ENCODE measurements at regions not wholly inside any gene's neighbourhood (a gene's known extent, or its start where the extent isn't known, plus 50 kb on each side); places are given as distances from the start of the nearest gene placed in this dataset.

DNA sequence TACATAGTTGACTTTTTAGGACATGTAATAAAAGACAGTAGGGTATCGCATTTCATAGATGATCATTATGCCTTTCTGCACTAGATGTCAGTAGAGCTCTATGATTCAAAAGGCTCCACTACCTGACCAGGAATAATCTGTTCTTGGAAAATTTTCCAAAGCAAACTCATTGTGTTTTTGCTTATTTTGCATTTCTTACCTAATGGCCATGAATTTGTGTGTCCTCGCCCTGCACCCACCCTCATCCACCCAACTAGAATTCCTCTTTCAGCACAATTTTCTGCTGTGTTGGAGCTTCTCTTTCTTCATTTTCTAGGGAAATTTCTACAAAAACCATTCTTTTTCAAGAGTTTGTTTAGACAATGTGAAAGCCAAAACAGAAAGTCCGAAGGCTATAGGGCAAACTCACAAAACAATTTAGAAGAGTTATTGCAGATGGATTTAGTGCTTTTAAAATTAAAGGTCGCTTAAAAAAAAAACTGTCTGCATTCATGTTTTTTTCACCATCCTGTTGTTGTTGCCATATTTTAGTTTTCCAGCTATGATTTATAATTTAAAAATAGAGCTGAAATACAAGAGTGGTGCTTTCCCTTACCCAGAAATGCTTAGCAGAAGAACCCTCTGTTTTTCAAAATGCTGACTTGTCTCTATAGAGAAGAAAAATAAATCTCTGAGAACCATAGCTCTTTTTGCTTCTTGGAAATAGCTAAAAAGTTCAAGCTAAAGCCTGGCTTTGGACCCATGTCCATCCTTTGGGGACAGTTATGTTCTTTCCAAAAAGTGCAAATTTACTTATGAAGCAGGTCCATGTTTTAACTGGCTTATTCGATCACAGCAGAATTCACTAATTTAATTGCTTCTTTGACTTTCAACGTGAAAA is 183.7 kb downstream of the SPATA18 start:
- DNase-seq: no peak

DNA sequence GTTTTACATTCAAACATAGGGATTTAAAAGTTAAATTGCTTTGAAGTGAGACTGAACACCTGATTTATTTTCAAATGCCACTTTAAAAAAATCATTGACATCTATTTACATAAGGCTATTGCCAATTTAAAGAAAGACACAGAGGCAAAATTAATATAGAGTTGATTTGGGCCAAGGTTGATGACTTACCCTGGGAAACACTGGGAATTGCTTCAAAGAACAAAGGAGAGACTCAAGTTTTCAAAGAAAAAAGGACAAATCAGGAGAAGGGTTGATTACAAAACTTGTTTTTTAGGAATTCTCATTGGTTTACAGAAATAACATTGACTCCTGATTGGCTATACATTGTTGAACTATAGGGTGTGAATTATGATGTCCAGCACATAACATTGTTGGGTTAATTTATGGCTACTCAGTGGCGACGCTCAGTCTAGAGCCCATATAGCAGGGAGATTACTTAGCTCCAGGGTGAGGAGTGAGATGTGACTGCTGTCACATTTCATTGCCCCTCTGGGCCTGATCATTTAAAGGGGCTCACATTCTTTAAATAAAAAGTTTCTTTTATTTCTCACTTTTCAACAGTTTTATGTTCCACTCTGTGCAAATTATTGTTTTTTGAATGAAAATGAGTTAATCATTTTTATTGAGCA is 184.6 kb downstream of the SPATA18 start:
- no peak for DNase-seq

- DNase-seq: no peak
These were observed 190.8 kb downstream of the SPATA18 start for GRCh38 chr4:52241916-52242315.

- no peak for DNase-seq
These were observed 192.3 kb downstream of the SPATA18 start for GRCh38 chr4:52243367-52243766.

DNA sequence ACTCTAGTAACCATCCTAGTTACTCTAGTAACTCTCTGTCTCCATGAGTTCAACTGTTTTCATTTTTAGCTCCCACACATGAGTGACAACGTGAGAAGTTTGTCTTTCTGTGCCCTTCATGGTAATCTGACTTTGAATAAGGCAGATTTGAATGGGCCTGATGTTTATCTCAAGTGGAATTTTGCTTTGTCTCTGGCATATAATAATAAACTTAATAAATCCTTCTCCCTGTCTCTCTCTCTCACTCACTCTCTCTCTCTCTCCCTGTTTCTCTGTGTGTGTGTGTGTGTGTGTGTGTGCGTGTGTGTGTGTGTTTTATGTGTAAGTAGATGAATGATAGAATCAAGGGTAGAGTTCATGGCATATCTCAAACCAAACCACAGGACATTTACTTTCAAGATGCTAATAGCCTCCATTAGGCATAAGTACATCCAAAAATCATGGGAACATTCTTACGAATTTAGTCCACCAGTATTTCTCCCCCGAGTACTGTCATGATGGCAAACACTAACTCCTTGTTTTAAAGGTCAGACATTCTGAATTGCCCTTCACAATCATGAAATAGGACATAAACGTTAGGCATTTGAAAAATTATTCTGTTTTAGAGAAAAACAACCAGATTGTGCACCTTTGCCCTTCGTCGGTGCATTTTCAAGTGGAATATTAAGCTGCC is 193.1 kb downstream of the SPATA18 start:
- DNase-seq: no peak

DNA sequence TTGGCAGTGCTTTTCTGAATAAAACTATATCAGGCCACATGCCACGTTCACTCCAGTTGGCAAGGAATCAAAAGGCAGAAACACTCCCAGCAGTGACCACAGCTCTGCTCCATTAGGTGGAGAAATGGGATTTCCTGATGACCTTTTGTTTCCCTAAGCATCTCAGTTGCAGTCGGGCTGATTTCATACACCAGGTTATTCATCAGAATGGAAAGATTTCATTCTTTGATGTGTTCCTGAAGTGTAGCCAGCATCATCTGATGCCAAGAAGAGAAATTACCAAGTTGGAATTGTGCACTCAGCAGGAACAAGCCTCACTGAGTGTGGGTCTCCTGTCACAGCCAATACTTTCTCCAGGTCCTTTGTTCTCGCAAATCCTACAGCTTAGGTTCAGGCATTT is 193.7 kb downstream of the SPATA18 start:
- DNase-seq: no peak

DNA sequence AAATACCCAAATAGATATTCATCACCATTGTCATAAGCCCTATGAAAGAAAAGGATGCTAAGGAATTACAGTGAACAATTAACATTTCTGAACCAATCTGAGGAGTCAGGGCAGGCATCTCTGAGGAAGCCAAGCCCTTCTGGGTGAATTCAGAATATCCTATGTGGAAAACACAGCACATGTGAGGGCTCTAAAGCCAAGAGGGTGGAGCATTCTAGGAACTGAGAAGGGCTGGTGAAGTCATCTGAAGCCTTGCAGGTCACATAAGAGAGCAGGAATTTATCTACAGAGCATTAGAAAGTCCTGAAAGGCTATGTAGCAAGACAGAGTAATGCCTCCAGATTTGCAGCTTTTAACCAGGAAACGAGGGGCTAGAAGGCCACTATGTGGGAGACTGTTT is 195.7 kb downstream of the SPATA18 start:
- DNase-seq: no peak

DNA sequence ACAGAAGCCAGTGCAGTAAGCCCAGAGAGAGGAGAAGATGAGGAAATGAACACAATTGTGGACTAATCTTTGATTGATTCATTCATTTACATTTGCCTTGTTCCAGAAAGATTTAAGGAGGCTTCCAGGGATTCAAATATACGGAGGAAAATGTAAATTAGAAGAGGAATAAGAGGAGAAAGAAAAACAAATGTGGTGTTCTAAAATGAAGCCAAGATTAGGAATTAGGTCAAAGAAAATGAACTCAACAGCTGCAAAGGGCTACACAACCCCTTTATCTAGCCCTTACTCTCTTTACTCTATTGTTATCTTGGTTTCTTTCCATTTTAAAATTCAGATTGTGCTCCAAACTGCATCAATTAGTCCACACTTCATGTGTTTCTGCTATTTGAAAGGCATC is 196.8 kb downstream of the SPATA18 start:
- no peak for DNase-seq

GRCh38 chr4:52248820-52249219 is 197.7 kb downstream of the SPATA18 start:
- no peak for DNase-seq

DNA sequence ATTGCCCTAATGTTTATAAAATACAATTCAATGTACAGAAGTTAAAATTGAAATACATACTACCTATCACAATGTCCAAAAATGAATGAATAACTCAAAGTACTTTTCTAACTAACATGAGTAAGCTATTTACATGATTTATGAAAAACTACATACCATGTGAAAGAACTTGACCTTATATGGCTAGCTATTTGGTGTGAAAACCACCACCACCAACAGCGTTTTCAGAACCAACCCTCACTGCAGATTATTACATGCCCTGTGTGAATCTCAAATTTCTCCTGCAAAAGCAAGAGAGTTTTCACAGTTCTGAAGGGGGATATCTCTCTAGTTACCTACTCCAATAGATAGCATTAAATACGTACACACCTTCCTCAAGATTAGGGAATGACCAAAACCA is 198.5 kb downstream of the SPATA18 start:
- DNase-seq: no peak

GRCh38 chr4:52250154-52250553 is 199.1 kb downstream of the SPATA18 start:
- DNase-seq: no peak

DNA sequence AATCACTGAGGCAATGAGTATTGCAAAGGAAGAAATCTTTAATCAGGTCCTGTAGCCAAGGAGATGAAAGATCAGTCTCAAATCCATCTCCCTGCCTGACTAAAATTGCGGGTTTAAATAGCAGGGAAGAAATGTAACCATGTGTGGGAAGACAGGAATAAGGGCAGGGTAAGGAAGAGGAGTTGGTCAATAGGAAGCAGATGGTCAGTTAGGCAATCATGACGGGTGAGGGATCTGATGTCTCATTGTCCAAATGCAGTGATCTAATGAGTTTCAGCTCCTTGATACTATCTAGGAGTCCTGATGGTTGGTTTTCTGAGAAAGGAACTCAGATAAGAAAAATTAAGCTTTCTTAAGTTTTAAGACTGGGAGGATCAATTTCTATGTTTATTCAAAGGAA is 200.8 kb downstream of the SPATA18 start:
- no peak for DNase-seq

DNA sequence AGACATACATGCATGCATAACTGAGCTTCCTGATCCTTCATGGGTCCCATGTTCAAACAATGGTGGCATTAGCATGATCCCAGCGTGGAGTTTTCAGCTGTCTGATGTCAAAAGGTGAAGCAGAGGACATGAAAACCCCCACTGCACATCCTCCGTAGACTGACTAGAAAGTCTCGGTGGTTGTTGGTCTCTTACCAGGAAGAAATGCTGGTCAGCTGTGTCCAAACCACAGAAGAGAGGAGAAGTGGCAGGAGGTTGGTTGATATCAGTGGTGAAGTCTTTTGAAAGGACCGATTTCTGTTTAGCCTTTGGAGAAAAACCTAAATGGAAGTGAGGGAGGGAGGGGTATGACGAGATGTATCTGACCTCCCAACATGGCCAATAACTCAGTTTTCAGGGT is 201.9 kb downstream of the SPATA18 start:
- DNase-seq: no peak

GRCh38 chr4:52256522-52256921 is 205.4 kb downstream of the SPATA18 start:
- DNase-seq: no peak

DNA sequence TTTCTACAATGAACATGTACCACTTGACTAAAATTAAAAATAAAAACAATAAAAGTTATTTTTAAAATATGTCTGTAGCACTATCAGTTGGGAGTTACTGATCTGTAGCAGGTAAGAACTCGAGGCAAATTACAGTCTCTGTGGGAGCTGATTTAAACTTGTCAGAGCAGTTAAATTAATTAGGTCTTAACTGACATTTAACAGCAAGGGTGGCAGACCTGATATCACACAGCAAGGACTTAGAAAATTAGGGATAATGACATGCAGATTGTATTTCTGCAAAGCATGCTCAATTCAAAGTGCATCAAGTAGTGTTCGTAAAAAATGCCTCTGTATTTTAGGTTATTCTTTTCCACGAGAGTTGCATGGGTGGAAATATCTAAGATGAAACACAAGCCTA is 208.9 kb downstream of the SPATA18 start:
- DNase-seq: no peak

DNA sequence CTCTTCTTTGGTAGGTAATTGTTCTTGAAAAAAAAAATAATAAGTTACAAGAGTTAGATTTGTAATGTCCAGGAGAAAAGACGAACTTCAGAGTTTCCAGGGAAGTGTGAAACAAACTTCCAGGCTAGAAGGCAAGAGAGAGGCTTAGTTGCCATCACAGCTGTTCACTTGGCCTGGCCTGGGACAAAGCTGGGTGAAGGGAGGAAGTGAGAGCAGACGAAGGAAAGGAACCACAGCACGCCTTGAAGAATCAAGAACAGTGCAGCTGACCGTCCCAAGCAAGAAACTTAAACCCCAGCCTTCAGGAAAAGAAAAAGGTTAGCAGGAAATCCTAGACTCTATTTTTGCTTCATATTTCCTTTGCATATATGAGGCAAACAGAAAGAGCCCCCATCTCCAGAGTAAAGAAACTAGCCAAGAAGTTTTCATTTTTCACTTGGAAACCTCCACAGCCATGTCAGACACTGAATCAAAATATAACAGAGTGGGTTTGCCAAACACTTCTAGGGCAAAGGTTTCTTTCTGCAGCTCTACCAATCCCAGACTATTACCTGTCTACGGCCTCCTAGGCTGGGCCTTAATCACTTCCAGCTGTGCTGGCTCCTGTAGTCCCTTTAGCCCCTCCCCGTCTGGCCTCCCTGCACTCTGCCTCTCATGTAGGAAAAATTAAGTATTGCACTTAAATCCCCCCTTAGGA is 209.6 kb downstream of the SPATA18 start:
- no peak for DNase-seq

GRCh38 chr4:52263607-52264006 is 212.5 kb downstream of the SPATA18 start:
- no peak for DNase-seq

GRCh38 chr4:52265781-52266525 is 214.8 kb downstream of the SPATA18 start:
- DNase-seq: no peak

- no peak for DNase-seq
These were observed 215.5 kb downstream of the SPATA18 start for GRCh38 chr4:52266537-52267137.

- DNase-seq: no peak
These were observed 218.7 kb downstream of the SPATA18 start for GRCh38 chr4:52269761-52270160.

DNA sequence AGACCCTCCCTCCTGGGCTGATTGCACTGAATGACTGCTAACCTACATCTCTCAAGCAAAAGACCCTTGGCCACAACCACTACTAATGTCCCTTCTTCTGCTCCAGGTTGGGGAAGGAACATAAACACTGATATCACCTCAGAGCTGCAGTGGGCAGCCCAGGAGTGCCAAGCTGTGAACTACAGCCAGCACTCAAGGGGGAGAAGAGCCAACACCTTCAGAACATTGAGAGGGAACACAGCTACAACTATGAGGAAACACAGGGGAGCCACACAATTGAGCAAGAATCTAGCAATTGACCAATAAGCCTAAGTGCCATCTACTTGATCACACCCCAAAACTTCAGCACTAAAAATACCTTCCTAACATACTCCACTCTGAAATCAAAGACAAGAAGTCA is 222.8 kb downstream of the SPATA18 start:
- no peak for DNase-seq

DNA sequence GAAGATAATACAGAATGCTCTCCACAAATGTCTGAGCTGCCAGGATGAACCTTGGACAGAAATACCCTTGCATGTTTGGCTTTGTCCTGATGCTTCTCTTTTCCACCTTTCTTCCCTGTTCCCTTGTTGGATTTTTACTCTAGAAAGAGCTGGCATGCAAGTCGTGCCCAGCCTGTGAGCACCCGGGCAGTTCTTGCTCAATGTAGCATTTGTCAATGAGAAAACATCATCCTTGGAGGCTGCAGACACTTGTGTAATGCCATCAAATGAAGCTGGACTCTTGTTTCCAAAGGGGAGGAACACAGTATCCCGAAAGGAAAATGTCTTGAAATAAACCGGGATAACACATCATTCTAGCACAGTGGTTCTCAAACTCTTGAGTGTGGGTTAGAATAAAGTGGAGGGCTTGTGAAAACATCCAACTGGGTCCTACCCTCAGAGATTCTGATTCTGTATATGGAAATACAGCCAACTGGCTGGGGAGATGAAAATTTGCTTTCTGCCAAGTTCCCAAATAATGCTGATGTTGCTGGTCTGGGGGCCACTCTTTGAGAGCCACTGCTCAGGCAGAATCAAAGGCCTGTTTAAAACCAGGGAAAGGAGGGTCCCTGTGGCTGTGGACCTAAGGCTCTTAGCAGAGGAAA is 237.2 kb downstream of the SPATA18 start:
- DNase-seq: no peak

All from CD4-positive, alpha-beta T cell treated with Interleukin-1 beta for 1 hour (primary cell).